DND-41 (cell line): ENCODE measurements at regions not wholly inside any gene's neighbourhood (a gene's known extent, or its start where the extent isn't known, plus 50 kb on each side); places are given as distances from the start of the nearest gene placed in this dataset.

Experiments used
- ATAC-seq: fragments of 200-7000 bp; cut with Tn5 transposase; 3 replicates; pipeline ENCODE4 v1.9.1; 2021; ENCODE audit warnings: low read depth; ENCODE audit not compliant: insufficient read depth
- DNase-seq: peaks from one replicate; pipeline ENCODE4 v3.0.0-alpha.2; 2020
- H2AFZ ChIP-seq: 2 replicates; pipeline ENCODE4 v1.6.0; 2012; ENCODE audit warnings: low read depth, low read length
- H3K27ac ChIP-seq: 2 replicates; pipeline ENCODE4 v1.5.1; 2012; ENCODE audit warnings: low read length, inconsistent platforms
- H3K27me3 ChIP-seq: fragments of 200-600 bp; sonication (generic); 2 replicates; pipeline ENCODE4 v1.6.0; 2012; ENCODE audit warnings: low read length, mild to moderate bottlenecking, inconsistent platforms; ENCODE audit not compliant: insufficient read depth, poor library complexity
- H3K36me3 ChIP-seq: 2 replicates; pipeline ENCODE4 v1.5.1; 2012; ENCODE audit warnings: low read length, inconsistent platforms; ENCODE audit not compliant: insufficient read depth
- H3K4me1 ChIP-seq: 2 replicates; pipeline ENCODE4 v1.5.1; 2012; ENCODE audit warnings: mild to moderate bottlenecking, low read length; ENCODE audit not compliant: insufficient read depth
- H3K4me2 ChIP-seq: 2 replicates; pipeline ENCODE4 v1.6.0; 2012; ENCODE audit warnings: mild to moderate bottlenecking, moderate library complexity, low read length, inconsistent platforms; ENCODE audit not compliant: insufficient read depth
- H3K4me3 ChIP-seq, 2 experiments: fragments of 200-600 bp in 1 of 2; shearing (Covaris generic) in 1 of 2; 2 replicates each; pipeline ENCODE4 v1.5.1; 2012 to 2016; ENCODE audit warnings: inconsistent platforms in 2 of 2, low read length in 2 of 2, mild to moderate bottlenecking in 2 of 2, low read depth in 1 of 2, moderate library complexity in 1 of 2
- H3K79me2 ChIP-seq: 2 replicates; pipeline ENCODE4 v1.6.0; 2012; ENCODE audit warnings: low read length, inconsistent platforms; ENCODE audit not compliant: insufficient read depth
- H3K9ac ChIP-seq: 2 replicates; pipeline ENCODE4 v1.6.0; 2012; ENCODE audit warnings: low read depth, mild to moderate bottlenecking, inconsistent platforms, low read length, moderate library complexity
- H3K9me3 ChIP-seq: 2 replicates; pipeline ENCODE4 v1.5.1; 2012; ENCODE audit warnings: low read length, moderate library complexity, mild to moderate bottlenecking, inconsistent platforms; ENCODE audit not compliant: insufficient read depth, severe bottlenecking
- H4K20me1 ChIP-seq: 2 replicates; pipeline ENCODE4 v1.6.0; 2012; ENCODE audit warnings: low read length; ENCODE audit not compliant: insufficient read depth
- EZH2 ChIP-seq: IDR thresholded peaks from 3 replicates; pipeline ENCODE4 v1.6.1; 2012; ENCODE audit warnings: borderline replicate concordance, low read depth, mild to moderate bottlenecking, moderate library complexity, low read length, inconsistent platforms; ENCODE audit not compliant: severe bottlenecking
- TF ChIP-seq, protein P1 (sequence below): IDR thresholded peaks from 2 replicates; pipeline ENCODE4 v1.5.1; 2012; ENCODE audit warnings: borderline replicate concordance, low read length, moderate library complexity, mild to moderate bottlenecking; ENCODE audit not compliant: poor library complexity, severe bottlenecking; ENCODE audit errors: extremely low read depth

DNA sequence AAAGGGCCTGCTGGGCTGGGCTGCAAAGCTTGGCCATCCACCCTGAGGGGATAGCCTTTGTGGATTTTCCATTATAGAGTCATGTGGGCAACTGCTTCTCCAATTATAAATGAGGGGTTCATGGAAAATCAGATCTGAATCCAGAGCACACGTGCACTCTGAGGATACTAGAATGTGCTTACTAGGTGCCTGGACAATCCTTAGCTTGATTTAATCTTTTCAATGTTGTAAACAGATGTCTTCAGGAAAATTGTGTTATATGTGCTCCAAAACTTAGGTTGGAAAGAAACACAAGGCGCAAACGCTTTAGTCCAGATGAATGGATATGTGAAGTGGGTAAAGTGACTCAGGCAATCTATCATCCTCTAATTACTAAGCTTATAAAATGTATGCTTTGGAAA, 92.0 kb downstream of the SLC17A6 start:
- no peaks in the 10 kb centered on the region for H3K4me1 ChIP-seq
- DNase-seq, result no peak
- no peaks in the 10 kb centered on the region for H3K27me3 ChIP-seq
- no peak overlapping the region for H3K9ac ChIP-seq
- no peak overlapping the region for H3K4me3 ChIP-seq
- H4K20me1 ChIP-seq, result no peaks in the 10 kb centered on the region
- no peaks in the 10 kb centered on the region for H3K9me3 ChIP-seq
- TF ChIP-seq, protein P1, sequence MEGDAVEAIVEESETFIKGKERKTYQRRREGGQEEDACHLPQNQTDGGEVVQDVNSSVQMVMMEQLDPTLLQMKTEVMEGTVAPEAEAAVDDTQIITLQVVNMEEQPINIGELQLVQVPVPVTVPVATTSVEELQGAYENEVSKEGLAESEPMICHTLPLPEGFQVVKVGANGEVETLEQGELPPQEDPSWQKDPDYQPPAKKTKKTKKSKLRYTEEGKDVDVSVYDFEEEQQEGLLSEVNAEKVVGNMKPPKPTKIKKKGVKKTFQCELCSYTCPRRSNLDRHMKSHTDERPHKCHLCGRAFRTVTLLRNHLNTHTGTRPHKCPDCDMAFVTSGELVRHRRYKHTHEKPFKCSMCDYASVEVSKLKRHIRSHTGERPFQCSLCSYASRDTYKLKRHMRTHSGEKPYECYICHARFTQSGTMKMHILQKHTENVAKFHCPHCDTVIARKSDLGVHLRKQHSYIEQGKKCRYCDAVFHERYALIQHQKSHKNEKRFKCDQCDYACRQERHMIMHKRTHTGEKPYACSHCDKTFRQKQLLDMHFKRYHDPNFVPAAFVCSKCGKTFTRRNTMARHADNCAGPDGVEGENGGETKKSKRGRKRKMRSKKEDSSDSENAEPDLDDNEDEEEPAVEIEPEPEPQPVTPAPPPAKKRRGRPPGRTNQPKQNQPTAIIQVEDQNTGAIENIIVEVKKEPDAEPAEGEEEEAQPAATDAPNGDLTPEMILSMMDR, result no peak
- TF ChIP-seq EZH2, result no peak
- no peak overlapping the region for H2AFZ ChIP-seq
- H3K4me2 ChIP-seq, result no peak overlapping the region
- no peaks in the 10 kb centered on the region for H3K36me3 ChIP-seq
- no peak overlapping the region for H3K27ac ChIP-seq
- no peak for ATAC-seq
- no peaks in the 10 kb centered on the region for H3K79me2 ChIP-seq
